Suppressor macrophage treated with lipopolysaccharide for 1 hour (primary cell): ENCODE measurements at regions not wholly inside any gene's neighbourhood (a gene's known extent, or its start where the extent isn't known, plus 50 kb on each side); places are given as distances from the start of the nearest gene placed in this dataset.

Source experiments
- DNase-seq, 3 donors: peaks; one replicate each; pipeline ENCODE4 v3.0.0-alpha.2; 2020 to 2022

DNA sequence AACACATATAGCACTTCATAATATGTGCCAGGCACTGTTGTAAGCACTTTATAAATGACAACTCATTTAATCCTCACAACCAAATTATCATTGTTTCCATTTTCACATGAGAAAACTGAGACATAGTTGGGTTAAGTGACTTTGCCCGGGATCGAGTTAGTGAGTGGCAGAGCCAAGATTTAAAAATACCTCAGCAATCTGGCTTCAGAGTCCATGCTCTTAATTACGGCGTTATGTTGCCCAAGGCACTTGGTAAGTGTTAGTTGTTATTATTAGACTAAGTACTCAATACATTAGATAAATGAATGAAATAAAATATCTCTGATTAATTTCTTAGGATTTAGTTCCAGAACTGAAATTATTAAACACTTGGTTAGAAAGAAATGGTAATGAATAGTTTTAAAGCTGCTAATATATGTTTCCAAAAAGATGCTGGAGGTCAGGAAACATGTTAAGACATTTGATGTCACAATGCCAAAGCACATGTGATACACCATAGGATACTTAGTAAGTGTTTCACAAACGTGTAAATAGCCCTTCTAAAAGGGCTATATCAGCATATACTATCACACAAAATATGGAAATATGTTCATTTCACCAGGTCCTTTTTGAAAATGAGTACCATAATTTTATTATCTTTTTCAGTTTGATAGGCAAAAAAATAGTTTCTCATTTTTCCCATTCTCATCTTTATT is 301.9 kb downstream of the GPAT3 start:
- no peak for DNase-seq

DNA sequence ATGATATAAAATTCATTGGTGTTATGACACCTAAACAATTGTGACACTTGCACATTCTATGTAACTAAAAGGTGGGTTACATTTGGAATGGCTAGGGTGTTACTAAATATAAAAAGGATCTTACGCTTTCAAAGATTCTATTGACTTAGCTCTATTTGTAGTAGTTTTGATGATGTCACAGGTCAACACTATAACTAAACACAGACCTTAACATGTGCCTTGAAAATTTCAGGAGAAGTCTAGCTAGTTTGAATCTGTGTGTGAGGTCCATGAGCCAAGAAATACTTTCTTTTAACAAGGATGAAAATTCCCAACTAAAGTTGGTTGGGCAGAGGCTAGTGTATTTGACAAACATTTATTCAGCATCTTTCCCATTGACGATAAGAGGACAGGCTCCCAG is 298.0 kb downstream of the GPAT3 start:
- no peak for DNase-seq

DNA sequence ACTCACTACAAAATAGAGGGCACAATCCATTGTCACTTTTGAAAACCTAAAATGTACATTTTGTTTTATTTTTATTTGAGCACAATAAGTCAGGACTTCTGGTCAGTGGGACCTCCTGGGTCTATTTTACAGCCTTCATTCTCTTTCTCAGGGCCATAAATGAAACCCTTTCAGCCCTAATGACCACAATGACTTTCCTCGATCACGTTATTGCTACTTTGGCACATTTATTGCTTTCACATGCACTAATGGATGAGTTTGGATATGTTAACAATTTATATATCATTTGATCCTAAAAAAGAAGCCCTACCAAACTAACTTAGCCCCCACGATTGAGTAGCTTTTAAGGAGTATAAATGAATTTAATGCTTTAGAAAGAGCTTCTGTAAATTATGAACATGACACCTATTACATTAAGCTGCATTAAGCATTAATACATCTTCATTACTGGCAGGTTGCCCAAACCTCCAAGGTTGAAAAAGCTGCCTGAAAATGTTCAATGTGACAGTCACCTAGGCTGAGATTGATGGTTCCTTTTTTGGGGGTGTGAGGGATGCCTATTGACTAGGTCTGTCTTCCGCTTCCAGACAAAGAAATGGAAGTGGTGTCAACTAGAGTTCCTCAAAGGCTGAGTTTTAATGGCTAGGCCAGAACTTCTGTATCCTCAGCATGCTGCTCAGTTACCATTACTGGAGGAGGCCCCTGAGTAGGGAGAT is 296.4 kb downstream of the GPAT3 start:
- no peak for DNase-seq

- DNase-seq: no peak
Observed at GRCh38 chr4:83831588-83831987, 295.7 kb downstream of the GPAT3 start.

DNA sequence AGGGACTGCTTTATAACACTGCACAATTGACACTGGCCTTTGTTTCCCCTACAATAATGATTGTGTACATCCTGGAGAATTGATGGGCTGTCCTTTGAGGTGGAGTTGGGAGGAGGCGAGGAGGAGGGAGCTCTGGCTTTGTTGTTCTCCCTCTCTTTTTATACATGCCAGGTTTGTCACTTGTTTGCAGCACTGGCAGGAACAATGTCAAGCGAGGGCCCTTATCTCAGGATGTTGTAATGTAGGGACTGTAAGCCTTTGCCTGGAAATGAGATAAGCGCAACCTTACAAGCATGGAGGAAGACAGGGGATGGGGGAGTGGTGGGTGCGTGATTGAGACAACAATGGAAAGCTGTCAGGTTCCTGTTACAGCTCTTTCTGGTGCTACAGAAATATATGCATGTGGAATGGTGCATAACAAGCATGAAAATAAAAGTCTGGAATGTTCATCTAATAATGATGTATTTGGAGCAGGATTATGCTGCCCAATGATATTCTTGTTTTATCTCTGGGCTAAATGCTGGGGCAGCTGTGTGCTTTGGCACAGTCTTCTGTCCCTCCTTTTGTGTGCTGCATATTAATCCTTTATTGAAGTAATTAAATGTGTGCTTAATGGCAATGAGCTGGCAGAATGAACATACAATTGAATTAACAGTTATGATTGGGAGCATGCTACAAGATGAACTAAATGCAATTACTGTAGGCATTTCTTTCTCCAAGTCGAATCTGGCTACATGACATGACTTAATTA is 294.4 kb downstream of the GPAT3 start:
- DNase-seq: no peak

DNA sequence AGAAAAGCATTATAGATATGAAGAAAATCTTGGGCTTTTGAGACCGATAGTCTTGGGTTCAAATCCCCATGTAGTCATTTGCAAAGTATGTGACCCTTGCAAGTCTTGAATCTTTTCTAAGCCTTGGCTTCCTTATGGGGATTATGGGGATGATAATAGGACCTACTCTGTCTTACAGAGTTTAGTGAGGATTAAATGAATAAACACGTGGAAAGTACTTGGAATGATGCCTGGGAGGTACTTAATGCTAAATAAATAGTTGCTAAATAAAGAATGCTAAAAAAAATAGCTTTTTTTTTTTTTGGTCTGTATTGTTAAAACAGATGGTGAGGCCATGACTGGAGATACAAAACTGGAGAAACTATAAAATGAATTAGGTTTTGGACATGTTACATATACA is 292.7 kb downstream of the GPAT3 start:
- no peak for DNase-seq

DNA sequence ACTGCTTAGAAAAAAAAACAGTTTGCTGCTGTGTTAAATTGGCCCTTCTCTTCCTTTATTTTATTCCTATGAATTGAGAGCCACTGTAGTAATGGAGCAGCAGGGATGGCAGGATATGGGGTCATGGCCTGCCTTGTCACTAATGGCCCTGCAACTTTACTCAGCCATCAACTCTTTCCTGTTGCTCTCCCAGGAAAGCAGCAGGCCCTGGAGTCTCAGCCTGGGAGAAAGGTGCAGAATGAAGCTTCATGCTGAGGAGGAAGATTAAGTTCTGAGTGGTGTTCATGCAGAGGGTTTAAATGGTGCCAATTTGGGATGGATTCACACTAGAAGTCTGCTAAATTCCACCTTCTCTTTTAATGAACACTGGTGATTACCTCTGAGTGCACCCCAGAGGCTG is 285.6 kb downstream of the GPAT3 start:
- no peak for DNase-seq

GRCh38 chr4:83819582-83819981 is 283.7 kb downstream of the GPAT3 start:
- no peak for DNase-seq

- no peak for DNase-seq
Observed at GRCh38 chr4:83810428-83810827, 274.5 kb downstream of the GPAT3 start.

DNA sequence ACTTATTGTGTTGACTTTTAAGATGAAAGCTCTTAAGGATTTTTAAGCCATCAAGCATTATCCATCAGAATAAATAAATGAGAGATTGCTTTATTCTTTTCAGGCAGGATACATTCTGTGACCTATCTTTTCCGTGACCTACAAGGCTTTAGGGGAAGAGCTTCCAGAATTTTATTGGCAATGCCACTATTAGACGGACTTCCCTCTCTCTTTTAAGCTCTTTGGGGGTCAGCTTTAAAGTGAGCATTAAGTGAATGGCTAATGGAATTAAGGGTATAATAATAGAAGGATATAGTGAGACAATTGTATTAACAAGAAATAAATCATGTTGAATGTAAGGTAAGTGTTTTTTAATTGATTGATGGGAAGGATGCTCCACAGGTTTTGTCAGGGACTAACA is 273.7 kb downstream of the GPAT3 start:
- no peak for DNase-seq

GRCh38 chr4:83793481-83793880 is 257.6 kb downstream of the GPAT3 start:
- no peak for DNase-seq

GRCh38 chr4:83785891-83786290 is 250.0 kb downstream of the GPAT3 start:
- DNase-seq: no peak

- no peak for DNase-seq
Observed at GRCh38 chr4:83783215-83783614, 247.3 kb downstream of the GPAT3 start.

- DNase-seq: no peak
Observed at GRCh38 chr4:83782591-83782990, 246.7 kb downstream of the GPAT3 start.

DNA sequence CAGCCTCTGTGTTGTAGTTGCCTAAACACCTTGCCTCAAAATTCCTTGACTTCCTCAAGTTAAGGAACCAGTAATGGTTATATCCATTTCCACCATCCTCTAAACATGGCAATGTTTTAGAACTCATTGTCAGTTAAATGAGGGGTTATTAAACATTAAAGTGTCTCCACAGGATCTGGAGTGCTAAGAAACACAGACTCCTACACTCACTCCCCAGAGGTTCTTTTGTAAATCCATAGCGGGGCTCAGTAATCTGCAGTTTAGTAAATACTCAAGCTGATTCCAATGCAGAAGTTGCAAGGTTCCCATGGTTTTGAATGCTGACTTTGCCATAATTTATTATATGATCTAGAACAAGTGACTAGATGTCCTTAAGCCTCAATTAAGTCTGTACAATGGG is 245.5 kb downstream of the GPAT3 start:
- DNase-seq: no peak

DNA sequence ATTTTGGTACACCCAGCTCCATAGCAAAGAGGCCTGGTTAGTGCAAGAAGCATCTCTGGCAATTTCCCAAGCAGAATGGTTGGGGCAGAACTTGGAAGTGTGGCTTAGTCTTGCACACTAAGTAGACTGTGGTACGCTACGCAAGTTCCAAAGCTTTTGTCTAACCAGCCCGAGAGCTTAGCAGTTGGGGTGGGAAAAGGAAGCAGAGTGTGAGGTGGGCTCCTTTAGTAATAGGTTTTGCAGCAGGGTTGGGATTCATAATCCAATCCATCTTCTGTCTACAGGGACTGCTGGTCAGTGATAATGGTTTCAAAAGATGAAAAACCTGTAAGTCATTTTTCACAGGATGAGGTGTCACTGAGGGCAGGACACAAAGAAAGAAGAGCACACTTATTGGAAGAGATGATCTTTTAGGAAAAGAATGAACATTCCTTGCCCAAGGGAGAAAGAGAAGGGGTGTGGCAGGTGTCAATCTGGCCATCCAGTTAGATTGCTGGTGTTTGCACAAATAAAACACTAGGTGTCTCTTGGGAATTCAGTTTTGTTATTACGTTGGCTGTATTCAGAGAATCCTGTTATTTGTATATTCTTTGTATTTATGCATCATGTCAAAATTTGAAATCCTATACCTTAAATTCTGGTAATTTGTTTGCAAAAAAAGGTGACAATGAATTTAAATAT is 244.3 kb downstream of the GPAT3 start:
- DNase-seq: no peak

DNA sequence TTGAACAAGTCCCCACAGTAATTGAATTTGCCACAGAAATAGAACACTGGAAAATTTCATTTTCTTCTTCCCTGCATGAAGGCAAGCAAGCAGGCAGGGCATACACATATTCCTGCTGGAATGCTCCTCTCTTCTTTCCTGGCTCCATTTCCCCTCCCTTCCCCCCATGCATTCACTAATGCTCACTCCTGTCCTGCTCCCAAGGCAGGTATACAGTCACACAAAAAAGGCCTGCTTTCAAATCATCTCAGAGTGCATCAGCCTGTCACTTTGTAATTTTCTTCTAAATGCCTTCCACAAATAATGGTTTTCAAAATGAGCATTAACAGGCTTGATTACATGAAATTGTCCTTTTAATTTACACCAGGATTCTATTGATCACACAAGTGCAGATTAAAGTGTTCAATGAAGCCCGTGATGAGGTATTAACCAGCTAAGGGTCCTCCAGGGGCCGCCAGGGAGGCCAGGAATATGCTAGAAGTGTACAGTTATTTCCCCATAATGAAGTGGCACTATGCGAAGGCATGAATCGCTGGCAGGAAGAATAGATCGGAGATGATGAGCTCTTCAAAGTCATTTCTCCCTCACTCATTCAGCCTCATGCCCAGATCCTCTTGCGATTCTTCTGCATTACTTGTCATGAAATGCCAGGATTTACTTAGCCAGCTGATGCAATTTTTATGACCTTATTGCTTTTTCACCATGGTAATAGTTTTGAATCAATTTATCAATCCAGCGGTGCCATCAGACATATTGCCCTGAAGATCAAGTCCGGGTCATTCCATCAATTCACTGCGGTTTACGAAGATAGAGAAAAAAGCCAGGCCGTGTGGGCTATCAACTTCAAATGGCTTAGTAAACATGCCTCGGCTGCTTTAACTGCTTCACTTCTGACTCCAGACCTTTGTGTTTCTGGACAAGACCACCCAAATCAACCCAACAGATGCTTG is 243.5 kb downstream of the GPAT3 start:
- DNase-seq: no peak

DNA sequence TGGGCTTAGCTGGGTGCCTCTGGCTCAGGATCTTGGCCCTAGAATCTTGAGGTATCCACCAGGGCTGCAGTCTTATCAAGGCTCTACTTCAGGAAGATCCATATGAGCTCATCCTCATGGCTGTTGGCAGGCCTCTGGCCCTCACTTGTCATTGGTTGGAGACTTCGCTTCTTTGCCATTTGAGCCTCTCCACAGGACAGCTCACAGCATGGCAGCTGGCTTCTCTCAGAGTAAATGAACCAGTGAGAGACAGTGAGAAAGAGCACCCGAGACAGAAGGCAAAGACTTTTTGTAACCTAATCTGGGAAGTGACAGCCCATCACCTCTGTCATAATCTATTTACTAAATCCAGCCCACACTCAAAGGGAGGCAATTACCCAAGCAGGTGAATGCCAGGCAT is 236.8 kb downstream of the GPAT3 start:
- no peak for DNase-seq

DNA sequence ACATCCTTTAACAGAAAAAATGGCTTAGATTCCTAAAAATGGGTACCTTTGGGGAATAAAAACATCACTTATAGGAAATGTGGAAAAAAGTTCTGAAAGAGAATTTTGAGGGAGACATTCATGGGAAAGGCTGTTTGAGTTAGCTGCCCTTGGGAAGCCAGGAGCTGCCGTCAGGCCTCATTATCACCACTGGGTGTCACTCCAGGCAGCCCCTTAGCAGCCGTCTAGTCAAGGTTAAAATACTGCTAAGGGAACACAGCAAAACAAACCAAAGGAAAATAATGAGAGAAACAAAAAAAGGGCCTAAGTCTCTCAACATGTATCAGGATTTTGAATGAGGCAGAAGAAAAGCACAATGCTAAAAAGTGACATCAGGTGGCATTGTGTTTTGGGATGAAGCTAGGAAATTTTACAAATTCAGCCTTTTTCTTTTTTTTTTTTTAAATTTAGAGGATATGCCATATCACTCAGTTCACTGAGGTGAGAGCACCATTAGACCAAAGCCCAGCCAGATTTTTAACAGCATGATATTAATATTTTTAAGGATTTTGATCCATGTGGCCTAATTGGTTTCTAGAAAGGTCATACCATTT is 235.3 kb downstream of the GPAT3 start:
- peak; percentile 4 to 29 (median 14) for DNase-seq

GRCh38 chr4:83768146-83768545 is 232.2 kb downstream of the GPAT3 start:
- no peak for DNase-seq

DNA sequence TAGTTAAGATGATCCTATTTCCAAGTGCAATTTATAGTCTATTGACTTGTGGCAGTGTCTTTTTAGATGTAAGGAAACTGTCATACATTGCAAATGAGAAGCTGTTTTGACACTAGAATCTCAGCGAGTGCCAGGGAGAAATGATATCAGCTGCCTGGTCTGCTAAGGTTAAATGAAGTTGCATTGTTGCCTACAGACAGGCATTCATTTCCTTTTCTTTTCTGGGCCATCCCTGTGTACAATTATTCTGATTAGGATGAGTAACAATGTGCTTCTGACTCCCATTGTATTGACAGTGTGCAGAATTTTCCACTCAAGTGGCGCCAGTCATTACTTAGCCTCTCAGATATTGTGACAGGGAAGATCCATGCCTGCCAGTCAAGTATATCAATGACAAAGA is 231.2 kb downstream of the GPAT3 start:
- no peak for DNase-seq

GRCh38 chr4:83759611-83760010 is 223.7 kb downstream of the GPAT3 start:
- DNase-seq: peak in 2 of 3 donors; percentile 31 to 32
